NCI-H2227 treated with DMSO at 0.1 percent for 48 hours (cell line): ENCODE measurements at regions not wholly inside any gene's neighbourhood (a gene's known extent, or its start where the extent isn't known, plus 50 kb on each side); places are given as distances from the start of the nearest gene placed in this dataset.

Experiments used
- DNase-seq: peaks from one replicate; lab custom pipeline; 2025; lab: John Stamatoyannopoulos, UW

GRCh38 chr2:100766256-100766655 is 53.7 kb upstream of the NPAS2 start:
- DNase-seq = no peak

DNA sequence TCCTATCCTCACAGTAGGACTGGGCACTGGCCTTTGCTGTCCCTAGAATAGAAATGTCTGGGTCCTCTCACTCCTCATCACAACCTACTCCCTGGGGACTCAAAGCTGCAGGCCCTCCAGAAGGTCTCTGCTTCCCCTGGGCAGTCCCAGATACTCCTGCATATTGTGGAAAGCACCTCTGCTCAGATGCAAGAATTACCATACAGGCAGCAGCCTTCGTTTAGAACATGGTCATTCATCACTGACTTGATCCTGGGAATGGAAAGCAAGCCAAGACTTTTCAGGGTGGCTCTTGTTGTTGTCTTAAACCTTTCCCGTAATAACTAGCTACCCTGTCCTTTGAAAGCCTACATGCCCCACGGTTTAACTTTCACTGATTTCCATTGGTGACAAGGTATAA is 53.1 kb upstream of the NPAS2 start:
- DNase-seq = no peak

DNA sequence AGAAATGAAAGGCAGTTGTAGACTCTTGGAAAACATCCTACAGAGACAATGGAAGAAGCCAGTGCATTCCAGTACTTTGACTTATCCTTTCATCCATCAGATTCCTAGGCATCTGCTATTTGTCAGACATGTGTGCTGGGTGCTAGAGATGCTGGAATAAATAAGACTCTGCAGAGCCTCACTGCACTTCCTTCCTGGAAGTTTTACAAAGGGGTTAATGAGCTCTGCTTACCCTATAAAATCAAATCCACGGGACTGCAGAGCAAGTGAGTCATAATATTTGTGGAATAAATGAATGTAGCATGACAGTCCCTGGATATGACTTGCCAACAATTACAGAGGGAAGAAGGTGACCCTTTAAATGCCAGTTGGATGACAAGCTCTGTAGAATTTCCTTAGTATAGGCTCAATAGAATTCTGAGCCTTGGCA is 52.7 kb upstream of the NPAS2 start:
- DNase-seq = no peak

GRCh38 chr2:100767810-100768806 is 51.8 kb upstream of the NPAS2 start:
- DNase-seq = no peak
